SK-N-SH (cell line): ENCODE measurements at regions not wholly inside any gene's neighbourhood (a gene's known extent, or its start where the extent isn't known, plus 50 kb on each side); places are given as distances from the start of the nearest gene placed in this dataset.

Source experiments
- CHD2 ChIP-seq: fragments of 150-350 bp; IDR thresholded peaks from 2 replicates; pipeline ENCODE4 v1.6.1; 2018; ENCODE audit warnings: low read length; ENCODE audit not compliant: partially characterized antibody
- EP300 ChIP-seq, 2 experiments: IDR thresholded peaks; 2 replicates each; pipeline versions ENCODE4 v1.4.0 to v1.6.1; 2012; ENCODE audit warnings: borderline replicate concordance in 1 of 2, low read depth in 1 of 2, low read length in 1 of 2
- EZH2phosphoT487 ChIP-seq: fragments of 200-600 bp; sonication (generic); IDR thresholded peaks from 2 replicates; pipeline ENCODE4 v1.6.1; 2017; ENCODE audit warnings: low read depth, mixed run types, mild to moderate bottlenecking, antibody characterized with exemption, moderate library complexity, borderline replicate concordance
- POLR2AphosphoS5 ChIP-seq: IDR thresholded peaks from 2 replicates; pipeline ENCODE4 v1.6.1; 2012; ENCODE audit warnings: low read depth, low read length
- RAD21 ChIP-seq: IDR thresholded peaks from 2 replicates; pipeline ENCODE4 v1.6.1; 2012; ENCODE audit warnings: mild to moderate bottlenecking, low read length
- TF ChIP-seq, protein P1 (sequence below): fragments of 200-600 bp; sonication (generic); IDR thresholded peaks from 2 replicates; pipeline ENCODE4 v1.6.1; 2017; ENCODE audit warnings: antibody characterized with exemption, mild to moderate bottlenecking, moderate library complexity

DNA sequence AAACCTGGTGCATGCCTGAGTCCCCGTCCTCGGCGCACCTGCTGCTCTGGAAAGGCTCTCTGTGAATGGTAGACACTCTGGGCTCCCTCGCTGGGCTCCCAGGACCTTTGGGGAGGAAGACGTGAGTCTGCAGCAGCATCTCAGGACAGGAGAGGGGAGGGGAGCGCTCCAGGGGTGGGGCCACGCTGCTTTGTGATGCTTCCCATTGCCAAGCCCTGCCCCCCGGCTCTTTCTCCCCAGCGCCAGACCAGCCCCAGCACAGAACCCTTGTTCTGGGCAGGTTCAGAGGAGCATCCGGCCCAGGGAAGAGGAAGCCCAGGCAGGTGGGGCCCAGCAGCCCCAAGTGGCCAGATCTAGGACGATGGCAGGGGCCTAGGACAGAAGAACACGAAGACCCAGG is 111.2 kb downstream of the BRD1 start:
- no peak for TF ChIP-seq EZH2phosphoT487
- no peak for TF ChIP-seq RAD21
- TF ChIP-seq, protein P1, sequence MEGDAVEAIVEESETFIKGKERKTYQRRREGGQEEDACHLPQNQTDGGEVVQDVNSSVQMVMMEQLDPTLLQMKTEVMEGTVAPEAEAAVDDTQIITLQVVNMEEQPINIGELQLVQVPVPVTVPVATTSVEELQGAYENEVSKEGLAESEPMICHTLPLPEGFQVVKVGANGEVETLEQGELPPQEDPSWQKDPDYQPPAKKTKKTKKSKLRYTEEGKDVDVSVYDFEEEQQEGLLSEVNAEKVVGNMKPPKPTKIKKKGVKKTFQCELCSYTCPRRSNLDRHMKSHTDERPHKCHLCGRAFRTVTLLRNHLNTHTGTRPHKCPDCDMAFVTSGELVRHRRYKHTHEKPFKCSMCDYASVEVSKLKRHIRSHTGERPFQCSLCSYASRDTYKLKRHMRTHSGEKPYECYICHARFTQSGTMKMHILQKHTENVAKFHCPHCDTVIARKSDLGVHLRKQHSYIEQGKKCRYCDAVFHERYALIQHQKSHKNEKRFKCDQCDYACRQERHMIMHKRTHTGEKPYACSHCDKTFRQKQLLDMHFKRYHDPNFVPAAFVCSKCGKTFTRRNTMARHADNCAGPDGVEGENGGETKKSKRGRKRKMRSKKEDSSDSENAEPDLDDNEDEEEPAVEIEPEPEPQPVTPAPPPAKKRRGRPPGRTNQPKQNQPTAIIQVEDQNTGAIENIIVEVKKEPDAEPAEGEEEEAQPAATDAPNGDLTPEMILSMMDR = no peak
- no peak for TF ChIP-seq CHD2
- no peak for TF ChIP-seq EP300 (IDR thresholded peaks at IDR 0.05; ENCODE audit: borderline replicate concordance in 1 of 2, low read depth in 1 of 2, low read length in 1 of 2)
- TF ChIP-seq POLR2AphosphoS5 = no peak
